ENCODE measurements at regions not wholly inside any gene's neighbourhood (a gene's known extent, or its start where the extent isn't known, plus 50 kb on each side); places are given as distances from the start of the nearest gene placed in this dataset.

- FAIRE-seq, result no peak
These were observed 2045.3 kb downstream of the ARAP2 start for GRCh38 chr4:34198966-34199365.

GRCh38 chr4:34200535-34200934 is 2043.8 kb downstream of the ARAP2 start:
- FAIRE-seq, result no peak
- DNase-seq (ENCODE audit: insufficient read length, low spot score), result no peak

More at GRCh38 chr4:34198966-34199365, 2045.3 kb downstream of the ARAP2 start:
- DNase-seq (ENCODE audit: insufficient read length, low spot score), result no peak

GRCh38 chr4:34202154-34202553 is 2042.2 kb downstream of the ARAP2 start:
- DNase-seq (ENCODE audit: insufficient read length, low spot score) (no peak), FAIRE-seq (no peak)

GRCh38 chr4:34220601-34221000 is 2023.7 kb downstream of the ARAP2 start:
- DNase-seq (ENCODE audit: insufficient read length, low spot score) (no peak), FAIRE-seq (no peak)

- FAIRE-seq, result no peak
- DNase-seq (ENCODE audit: insufficient read length, low spot score), result no peak
These were observed 2022.3 kb downstream of the ARAP2 start for GRCh38 chr4:34221986-34222385.

- FAIRE-seq (no peak), DNase-seq (ENCODE audit: insufficient read length, low spot score) (no peak)
These were observed 2008.2 kb downstream of the ARAP2 start for GRCh38 chr4:34236118-34236517.

- FAIRE-seq, result no peak
- DNase-seq (ENCODE audit: insufficient read length, low spot score), result no peak
These were observed 1999.0 kb downstream of the ARAP2 start for GRCh38 chr4:34245276-34245675.

- FAIRE-seq (no peak), DNase-seq (ENCODE audit: insufficient read length, low spot score) (no peak)
These were observed 1993.8 kb downstream of the ARAP2 start for GRCh38 chr4:34250562-34250961.

- no peak for DNase-seq (ENCODE audit: insufficient read length, low spot score)
- no peak for FAIRE-seq
These were observed 1991.1 kb downstream of the ARAP2 start for GRCh38 chr4:34253239-34253638.

GRCh38 chr4:34258176-34258575 is 1986.1 kb downstream of the ARAP2 start:
- no peak for DNase-seq (ENCODE audit: insufficient read length, low spot score)
- FAIRE-seq, result no peak

- DNase-seq (ENCODE audit: insufficient read length, low spot score) (no peak), FAIRE-seq (no peak)
These were observed 1982.5 kb downstream of the ARAP2 start for GRCh38 chr4:34261799-34262314.

GRCh38 chr4:34269613-34270012 is 1974.7 kb downstream of the ARAP2 start:
- DNase-seq (ENCODE audit: insufficient read length, low spot score) (no peak), FAIRE-seq (no peak)

- no peak for DNase-seq (ENCODE audit: insufficient read length, low spot score)
- FAIRE-seq, result no peak
These were observed 1972.6 kb downstream of the ARAP2 start for GRCh38 chr4:34271479-34272355.

- no peak for FAIRE-seq
- DNase-seq (ENCODE audit: insufficient read length, low spot score), result no peak
These were observed 1965.3 kb downstream of the ARAP2 start for GRCh38 chr4:34279011-34279410.

GRCh38 chr4:34280131-34280530 is 1964.2 kb downstream of the ARAP2 start:
- no peak for FAIRE-seq
- no peak for DNase-seq (ENCODE audit: insufficient read length, low spot score)

GRCh38 chr4:34281826-34282225 is 1962.5 kb downstream of the ARAP2 start:
- DNase-seq (ENCODE audit: insufficient read length, low spot score) (no peak), FAIRE-seq (no peak)

GRCh38 chr4:34289489-34289888 is 1954.8 kb downstream of the ARAP2 start:
- no peak for DNase-seq (ENCODE audit: insufficient read length, low spot score)
- no peak for FAIRE-seq

GRCh38 chr4:34289962-34290361 is 1954.4 kb downstream of the ARAP2 start:
- DNase-seq (ENCODE audit: insufficient read length, low spot score) (no peak), FAIRE-seq (no peak)

GRCh38 chr4:34293459-34293858 is 1950.9 kb downstream of the ARAP2 start:
- FAIRE-seq, result no peak

GRCh38 chr4:34309383-34309906 is 1934.9 kb downstream of the ARAP2 start:
- no peak for FAIRE-seq
- no peak for DNase-seq (ENCODE audit: insufficient read length, low spot score)

More at GRCh38 chr4:34293459-34293858, 1950.9 kb downstream of the ARAP2 start:
- DNase-seq (ENCODE audit: insufficient read length, low spot score), result no peak

GRCh38 chr4:34318773-34319172 is 1925.5 kb downstream of the ARAP2 start:
- no peak for FAIRE-seq
- no peak for DNase-seq (ENCODE audit: insufficient read length, low spot score)

Data from GM19239 (cell line).